IPS-18c (cell line): ENCODE measurements at regions not wholly inside any gene's neighbourhood (a gene's known extent, or its start where the extent isn't known, plus 50 kb on each side); places are given as distances from the start of the nearest gene placed in this dataset.

Experiments used
- H3K4me3 ChIP-seq: 2 replicates; pipeline ENCODE4 v1.7.0; 2013; ENCODE audit warnings: low read depth, mild to moderate bottlenecking, low read length, moderate library complexity; ENCODE audit not compliant: insufficient read depth
- H3K9me3 ChIP-seq: one replicate; pipeline ENCODE4 v1.6.1; 2013; ENCODE audit warnings: mild to moderate bottlenecking, low read length, moderate library complexity; ENCODE audit not compliant: control insufficient read depth, insufficient read depth

- no peak overlapping the region for H3K4me3 ChIP-seq
- no peaks in the 10 kb centered on the region for H3K9me3 ChIP-seq
These were observed 82.2 kb upstream of the SCOC start for GRCh38 chr4:140291259-140291658.

GRCh38 chr4:140289486-140289885, 84.0 kb upstream of the SCOC start:
- H3K4me3 ChIP-seq, result no peak overlapping the region
- no peaks in the 10 kb centered on the region for H3K9me3 ChIP-seq

GRCh38 chr4:140286456-140286855, 87.0 kb upstream of the SCOC start:
- Histone ChIP-seq H3K4me3 (no peak overlapping the region), H3K9me3 (no peaks in the 10 kb centered on the region)

- no peak overlapping the region for H3K4me3 ChIP-seq
- no peaks in the 10 kb centered on the region for H3K9me3 ChIP-seq
These were observed 89.0 kb upstream of the SCOC start for GRCh38 chr4:140284456-140284855.

- H3K9me3 ChIP-seq, result no peaks in the 10 kb centered on the region
- H3K4me3 ChIP-seq, result no peak overlapping the region
These were observed 91.5 kb upstream of the SCOC start for GRCh38 chr4:140281828-140282552.

- Histone ChIP-seq H3K9me3 (no peaks in the 10 kb centered on the region), H3K4me3 (no peak overlapping the region)
These were observed 95.9 kb upstream of the SCOC start for GRCh38 chr4:140277576-140277975.

- Histone ChIP-seq H3K4me3 (no peak overlapping the region), H3K9me3 (no peaks in the 10 kb centered on the region)
These were observed 101.9 kb upstream of the SCOC start for GRCh38 chr4:140271553-140271952.

- H3K9me3 ChIP-seq, result no peaks in the 10 kb centered on the region
- no peak overlapping the region for H3K4me3 ChIP-seq
These were observed 104.1 kb upstream of the SCOC start for GRCh38 chr4:140269369-140269768.

- H3K9me3 ChIP-seq, result no peaks in the 10 kb centered on the region
- H3K4me3 ChIP-seq, result no peak overlapping the region
These were observed 105.1 kb upstream of the SCOC start for GRCh38 chr4:140268186-140268841.

GRCh38 chr4:140267576-140267975, 105.9 kb upstream of the SCOC start:
- no peak overlapping the region for H3K4me3 ChIP-seq
- H3K9me3 ChIP-seq, result no peaks in the 10 kb centered on the region

- no peak overlapping the region for H3K4me3 ChIP-seq
- H3K9me3 ChIP-seq, result no peaks in the 10 kb centered on the region
These were observed 106.4 kb upstream of the SCOC start for GRCh38 chr4:140266958-140267568.

GRCh38 chr4:140260227-140260626, 106.2 kb upstream of the MAML3 start:
- no peaks in the 10 kb centered on the region for H3K9me3 ChIP-seq
- no peak overlapping the region for H3K4me3 ChIP-seq

GRCh38 chr4:140258476-140258875, 104.5 kb upstream of the MAML3 start:
- no peaks in the 10 kb centered on the region for H3K9me3 ChIP-seq
- H3K4me3 ChIP-seq, result no peak overlapping the region

GRCh38 chr4:140257461-140258305, 103.7 kb upstream of the MAML3 start:
- Histone ChIP-seq H3K4me3 (no peak overlapping the region), H3K9me3 (no peaks in the 10 kb centered on the region)

GRCh38 chr4:140256941-140257340, 103.0 kb upstream of the MAML3 start:
- Histone ChIP-seq H3K9me3 (no peaks in the 10 kb centered on the region), H3K4me3 (no peak overlapping the region)

GRCh38 chr4:140256335-140256734, 102.4 kb upstream of the MAML3 start:
- H3K9me3 ChIP-seq, result no peaks in the 10 kb centered on the region
- H3K4me3 ChIP-seq, result no peak overlapping the region

GRCh38 chr4:140255927-140256326, 101.9 kb upstream of the MAML3 start:
- Histone ChIP-seq H3K9me3 (no peaks in the 10 kb centered on the region), H3K4me3 (no peak overlapping the region)
